ENCODE measurements at regions not wholly inside any gene's neighbourhood (a gene's known extent, or its start where the extent isn't known, plus 50 kb on each side); places are given as distances from the start of the nearest gene placed in this dataset.

DNA sequence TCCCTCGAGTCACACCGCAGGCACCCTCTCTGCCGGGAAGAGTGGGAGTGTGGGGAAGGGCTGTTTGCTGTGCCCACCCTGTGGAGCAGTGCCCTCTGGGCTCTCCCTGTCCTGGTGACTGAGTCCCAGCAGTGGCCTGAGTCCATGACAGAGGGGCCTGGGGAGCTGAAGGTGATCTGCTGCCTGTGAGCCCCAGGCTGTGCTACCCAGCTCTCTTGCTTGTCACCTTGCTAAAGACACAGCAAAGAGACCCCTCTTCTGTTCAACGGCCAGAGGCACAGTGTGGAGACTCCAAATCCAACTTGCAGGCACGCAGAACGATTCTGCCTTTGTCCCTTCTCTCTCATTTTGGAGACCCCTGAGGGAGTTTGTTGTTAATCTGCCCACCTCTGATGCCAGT lies 232.6 kb downstream of the OPA1 start:
- TF ChIP-seq, protein P1, sequence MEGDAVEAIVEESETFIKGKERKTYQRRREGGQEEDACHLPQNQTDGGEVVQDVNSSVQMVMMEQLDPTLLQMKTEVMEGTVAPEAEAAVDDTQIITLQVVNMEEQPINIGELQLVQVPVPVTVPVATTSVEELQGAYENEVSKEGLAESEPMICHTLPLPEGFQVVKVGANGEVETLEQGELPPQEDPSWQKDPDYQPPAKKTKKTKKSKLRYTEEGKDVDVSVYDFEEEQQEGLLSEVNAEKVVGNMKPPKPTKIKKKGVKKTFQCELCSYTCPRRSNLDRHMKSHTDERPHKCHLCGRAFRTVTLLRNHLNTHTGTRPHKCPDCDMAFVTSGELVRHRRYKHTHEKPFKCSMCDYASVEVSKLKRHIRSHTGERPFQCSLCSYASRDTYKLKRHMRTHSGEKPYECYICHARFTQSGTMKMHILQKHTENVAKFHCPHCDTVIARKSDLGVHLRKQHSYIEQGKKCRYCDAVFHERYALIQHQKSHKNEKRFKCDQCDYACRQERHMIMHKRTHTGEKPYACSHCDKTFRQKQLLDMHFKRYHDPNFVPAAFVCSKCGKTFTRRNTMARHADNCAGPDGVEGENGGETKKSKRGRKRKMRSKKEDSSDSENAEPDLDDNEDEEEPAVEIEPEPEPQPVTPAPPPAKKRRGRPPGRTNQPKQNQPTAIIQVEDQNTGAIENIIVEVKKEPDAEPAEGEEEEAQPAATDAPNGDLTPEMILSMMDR (IDR thresholded peaks at IDR 0.05; ENCODE audit: poor library complexity, severe bottlenecking) = no peak
- Histone ChIP-seq H3K27me3 (ENCODE audit: insufficient read depth, poor library complexity, severe bottlenecking) (no peaks in the 10 kb centered on the region), H3K4me3 (ENCODE audit: severe bottlenecking) (no peak overlapping the region), H3K9me3 (ENCODE audit: severe bottlenecking) (no peaks in the 10 kb centered on the region), H3K4me1 (ENCODE audit: insufficient read depth, poor library complexity, severe bottlenecking) (peaks cover 29% of the 10 kb centered on the region), H3K27ac (ENCODE audit: poor library complexity, severe bottlenecking) (no peak overlapping the region), H3K36me3 (ENCODE audit: low read depth) (no peaks in the 10 kb centered on the region)
- DNase-seq (ENCODE audit: low spot score) (no peak), ATAC-seq (ENCODE audit: low read depth) (no peak)

DNA sequence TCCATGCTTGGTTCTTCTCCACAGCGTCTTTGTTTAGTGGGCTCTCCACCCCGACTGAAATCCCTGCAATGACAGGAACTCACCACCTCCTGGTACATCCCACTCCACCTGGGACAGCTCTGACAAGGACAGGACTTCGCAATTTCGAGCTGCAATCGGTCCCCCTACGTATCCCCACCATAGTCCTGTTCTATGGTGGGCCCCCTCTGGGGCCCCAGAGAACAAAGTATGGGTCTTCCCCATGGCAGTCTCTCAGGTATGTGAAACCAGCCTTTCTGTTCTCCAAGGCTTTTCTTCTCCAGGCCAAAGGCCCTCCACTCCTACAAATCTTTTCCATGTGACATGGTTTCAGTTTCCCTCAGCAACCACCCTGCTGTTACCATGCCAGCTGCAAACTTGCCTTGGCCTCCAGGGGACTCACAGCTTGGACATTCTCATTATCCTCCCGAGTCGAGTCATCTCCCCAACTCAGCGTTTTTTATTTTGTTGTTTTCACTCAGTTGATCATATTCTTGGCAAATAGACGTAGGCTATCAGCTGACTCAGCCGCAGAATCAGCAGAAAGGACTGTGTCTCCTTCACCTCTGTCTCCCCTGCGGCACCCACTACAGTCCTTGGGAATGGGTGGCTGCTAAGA lies 233.3 kb downstream of the OPA1 start:
- DNase-seq (ENCODE audit: low spot score) (no peak), ATAC-seq (ENCODE audit: low read depth) (no peak)
- Histone ChIP-seq H3K9me3 (ENCODE audit: severe bottlenecking) (no peaks in the 10 kb centered on the region), H3K27ac (ENCODE audit: poor library complexity, severe bottlenecking) (no peak overlapping the region), H3K4me1 (ENCODE audit: insufficient read depth, poor library complexity, severe bottlenecking) (peaks cover 33% of the 10 kb centered on the region), H3K36me3 (ENCODE audit: low read depth) (no peaks in the 10 kb centered on the region), H3K27me3 (ENCODE audit: insufficient read depth, poor library complexity, severe bottlenecking) (no peaks in the 10 kb centered on the region), H3K4me3 (ENCODE audit: severe bottlenecking) (no peak overlapping the region)
- TF ChIP-seq, protein P1 (IDR thresholded peaks at IDR 0.05; ENCODE audit: poor library complexity, severe bottlenecking) = no peak

DNA sequence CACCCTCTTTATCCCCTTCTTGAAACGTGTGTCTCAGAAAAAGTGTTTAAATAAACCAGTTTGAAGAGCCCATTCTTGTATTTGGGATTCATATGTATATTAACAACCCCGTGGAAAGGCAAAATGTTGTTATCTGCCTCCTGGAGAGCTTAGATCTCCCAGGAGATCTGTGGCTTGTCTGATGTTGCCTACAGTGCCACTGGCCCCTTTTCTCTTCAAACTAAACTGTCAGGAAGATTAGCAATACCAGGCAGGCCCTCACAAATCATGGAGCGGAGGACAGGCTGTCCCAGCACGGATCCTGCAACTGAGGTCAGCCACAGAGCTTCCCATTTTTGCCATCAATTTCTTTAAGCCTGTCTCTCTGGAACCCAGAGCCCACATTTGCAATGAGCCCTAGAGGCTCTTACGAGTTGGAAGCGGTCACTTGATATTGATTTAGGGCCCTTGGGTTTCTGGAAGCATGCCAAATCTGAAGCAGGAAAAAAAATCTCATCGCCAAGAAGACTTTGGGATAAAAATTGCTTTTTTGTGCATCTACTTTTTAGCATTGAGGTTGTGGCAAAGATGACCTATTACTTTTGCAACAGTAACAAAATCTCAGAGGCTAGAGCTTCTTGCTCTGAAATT lies 234.1 kb downstream of the OPA1 start:
- Histone ChIP-seq H3K27me3 (ENCODE audit: insufficient read depth, poor library complexity, severe bottlenecking) (no peaks in the 10 kb centered on the region), H3K9me3 (ENCODE audit: severe bottlenecking) (no peaks in the 10 kb centered on the region), H3K27ac (ENCODE audit: poor library complexity, severe bottlenecking) (no peak overlapping the region), H3K36me3 (ENCODE audit: low read depth) (no peaks in the 10 kb centered on the region), H3K4me3 (ENCODE audit: severe bottlenecking) (no peak overlapping the region), H3K4me1 (ENCODE audit: insufficient read depth, poor library complexity, severe bottlenecking) (peaks cover 41% of the 10 kb centered on the region)
- no peak for ATAC-seq (ENCODE audit: low read depth)
- TF ChIP-seq, protein P1 (IDR thresholded peaks at IDR 0.05; ENCODE audit: poor library complexity, severe bottlenecking) = no peak
- no peak for DNase-seq (ENCODE audit: low spot score)

DNA sequence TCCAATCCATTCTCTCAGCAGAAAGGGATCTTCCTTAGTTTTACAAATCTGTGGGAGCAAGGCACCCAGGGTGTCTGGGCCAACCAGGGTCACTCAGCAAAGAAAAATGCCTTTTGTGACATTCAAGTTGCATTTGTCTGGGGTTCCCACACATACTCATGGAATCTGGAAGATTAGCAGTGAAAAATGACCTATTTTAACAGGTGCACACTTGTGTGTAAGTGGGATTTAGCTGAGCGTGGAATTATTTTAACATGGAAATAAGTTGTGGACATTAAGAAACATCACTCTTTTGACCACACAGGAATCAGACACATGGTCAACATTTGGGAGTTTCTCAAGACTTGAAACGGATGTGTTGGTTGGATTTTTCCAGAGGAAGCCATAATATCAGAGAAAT lies 234.9 kb downstream of the OPA1 start:
- H3K27me3 ChIP-seq (ENCODE audit: insufficient read depth, poor library complexity, severe bottlenecking) = no peaks in the 10 kb centered on the region
- TF ChIP-seq, protein P1 (IDR thresholded peaks at IDR 0.05; ENCODE audit: poor library complexity, severe bottlenecking) = no peak
- no peak overlapping the region for H3K27ac ChIP-seq (ENCODE audit: poor library complexity, severe bottlenecking)
- ATAC-seq (ENCODE audit: low read depth) = no peak
- no peaks in the 10 kb centered on the region for H3K9me3 ChIP-seq (ENCODE audit: severe bottlenecking)
- DNase-seq (ENCODE audit: low spot score) = no peak
- no peak overlapping the region for H3K4me3 ChIP-seq (ENCODE audit: severe bottlenecking)
- peaks cover 44% of the 10 kb centered on the region for H3K4me1 ChIP-seq (ENCODE audit: insufficient read depth, poor library complexity, severe bottlenecking)
- H3K36me3 ChIP-seq (ENCODE audit: low read depth) = no peaks in the 10 kb centered on the region

- H3K4me1 ChIP-seq (ENCODE audit: insufficient read depth, poor library complexity, severe bottlenecking) = peaks cover 44% of the 10 kb centered on the region
These were observed 235.5 kb downstream of the OPA1 start for GRCh38 chr3:193828477-193828876.

More at GRCh38 chr3:193828477-193828876, 235.5 kb downstream of the OPA1 start:
- H3K27ac ChIP-seq (ENCODE audit: poor library complexity, severe bottlenecking) = peak overlapping the region; percentile 98
- H3K4me3 ChIP-seq (ENCODE audit: severe bottlenecking) = no peak overlapping the region
- no peaks in the 10 kb centered on the region for H3K27me3 ChIP-seq (ENCODE audit: insufficient read depth, poor library complexity, severe bottlenecking)
- TF ChIP-seq, protein P1 (IDR thresholded peaks at IDR 0.05; ENCODE audit: poor library complexity, severe bottlenecking) = no peak
- DNase-seq (ENCODE audit: low spot score) (no peak), ATAC-seq (ENCODE audit: low read depth) (no peak)
- H3K9me3 ChIP-seq (ENCODE audit: severe bottlenecking) = no peaks in the 10 kb centered on the region
- H3K36me3 ChIP-seq (ENCODE audit: low read depth) = no peaks in the 10 kb centered on the region

Data from RWPE2 (cell line).